ENCODE measurements at regions not wholly inside any gene's neighbourhood (a gene's known extent, or its start where the extent isn't known, plus 50 kb on each side); places are given as distances from the start of the nearest gene placed in this dataset.

DNA sequence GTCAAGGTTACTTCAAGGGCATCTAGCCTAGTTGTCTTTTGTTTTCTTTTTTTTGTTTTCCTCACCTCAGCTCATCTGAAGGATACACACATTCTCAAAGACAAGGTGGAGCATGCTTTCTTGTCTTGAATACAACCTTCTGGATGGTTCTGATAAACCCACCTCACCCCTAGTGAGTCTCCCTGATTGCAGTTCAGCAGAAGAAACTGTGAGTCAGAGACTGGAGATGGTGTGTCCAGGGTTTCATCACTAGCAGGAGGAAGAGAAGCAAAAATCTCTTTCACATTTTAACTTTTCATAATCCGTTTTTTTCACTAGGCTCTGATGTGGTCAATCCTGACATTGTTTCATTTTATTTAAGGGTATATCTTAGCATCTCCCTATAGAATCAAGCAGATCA lies 143.0 kb upstream of the NRBF2 start:
- Histone ChIP-seq H3K4me3 (no peak overlapping the region), H3K27me3 (no peaks in the 10 kb centered on the region), H3K4me1 (peaks cover 0 to 7% (median 0%) of the 10 kb centered on the region in 3 donors), H3K36me3 (no peaks in the 10 kb centered on the region), H3K27ac (no peak overlapping the region), H3K9me3 (no peaks in the 10 kb centered on the region)
- intact Hi-C loops (cut with DNase I), result no loop called here
- WGBS, 2 donors, result 57 to 70% methylated on average over 1 of the region's 1 CpG
- no peak for DNase-seq
- no peak for TF ChIP-seq POLR2A (IDR thresholded peaks at IDR 0.05)
- TF ChIP-seq, protein P1, sequence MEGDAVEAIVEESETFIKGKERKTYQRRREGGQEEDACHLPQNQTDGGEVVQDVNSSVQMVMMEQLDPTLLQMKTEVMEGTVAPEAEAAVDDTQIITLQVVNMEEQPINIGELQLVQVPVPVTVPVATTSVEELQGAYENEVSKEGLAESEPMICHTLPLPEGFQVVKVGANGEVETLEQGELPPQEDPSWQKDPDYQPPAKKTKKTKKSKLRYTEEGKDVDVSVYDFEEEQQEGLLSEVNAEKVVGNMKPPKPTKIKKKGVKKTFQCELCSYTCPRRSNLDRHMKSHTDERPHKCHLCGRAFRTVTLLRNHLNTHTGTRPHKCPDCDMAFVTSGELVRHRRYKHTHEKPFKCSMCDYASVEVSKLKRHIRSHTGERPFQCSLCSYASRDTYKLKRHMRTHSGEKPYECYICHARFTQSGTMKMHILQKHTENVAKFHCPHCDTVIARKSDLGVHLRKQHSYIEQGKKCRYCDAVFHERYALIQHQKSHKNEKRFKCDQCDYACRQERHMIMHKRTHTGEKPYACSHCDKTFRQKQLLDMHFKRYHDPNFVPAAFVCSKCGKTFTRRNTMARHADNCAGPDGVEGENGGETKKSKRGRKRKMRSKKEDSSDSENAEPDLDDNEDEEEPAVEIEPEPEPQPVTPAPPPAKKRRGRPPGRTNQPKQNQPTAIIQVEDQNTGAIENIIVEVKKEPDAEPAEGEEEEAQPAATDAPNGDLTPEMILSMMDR (IDR thresholded peaks at IDR 0.05), result no peak

DNA sequence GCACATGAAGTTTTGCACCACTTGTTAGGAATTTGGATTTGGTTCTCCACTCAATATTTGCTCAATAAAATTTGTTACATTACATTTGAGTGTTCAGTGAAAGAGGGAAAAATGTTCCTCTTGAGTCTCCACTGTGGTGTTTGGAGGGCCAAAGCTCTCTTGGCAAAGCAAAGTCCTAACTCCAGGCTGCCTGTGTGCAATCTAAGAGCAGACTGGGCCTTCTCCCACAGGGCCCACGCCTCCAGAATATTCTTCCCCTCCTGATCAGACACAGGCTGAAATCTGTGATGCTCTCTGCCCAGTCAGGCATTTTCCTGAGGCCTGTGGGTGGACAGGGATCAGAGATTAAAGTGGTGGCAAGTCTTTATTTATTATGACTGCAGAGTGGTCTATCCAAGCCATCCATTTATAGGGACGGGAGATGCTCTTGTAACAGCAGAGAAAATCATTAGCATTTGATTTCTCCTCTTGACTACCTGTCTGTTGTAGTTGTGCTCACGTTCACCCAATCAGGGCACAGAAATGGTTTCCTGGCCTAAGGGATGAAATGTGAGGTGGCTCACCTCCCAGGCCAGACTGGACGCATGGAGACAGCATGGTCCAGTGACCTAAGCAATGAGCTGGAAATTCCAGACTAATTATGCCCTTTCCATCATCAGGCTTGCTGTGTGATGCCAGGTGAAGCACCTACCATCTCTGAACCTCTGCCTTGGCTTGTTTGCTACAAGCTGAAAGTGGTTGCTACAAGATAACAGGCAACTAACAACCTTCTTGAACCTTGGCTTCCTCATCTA lies 147.1 kb upstream of the NRBF2 start:
- DNase-seq, result no peak
- Histone ChIP-seq H3K27me3 (no peaks in the 10 kb centered on the region), H3K4me1 (no peaks in the 10 kb centered on the region), H3K4me3 (no peak overlapping the region), H3K27ac (no peak overlapping the region), H3K36me3 (no peaks in the 10 kb centered on the region), H3K9me3 (no peaks in the 10 kb centered on the region)
- no peak for TF ChIP-seq POLR2A (IDR thresholded peaks at IDR 0.05)
- TF ChIP-seq, protein P1 (IDR thresholded peaks at IDR 0.05), result no peak
- 69 to 82% methylated on average over 2 of the region's 4 CpGs for WGBS, 2 donors
- intact Hi-C loops (cut with DNase I), result no loop called here

DNA sequence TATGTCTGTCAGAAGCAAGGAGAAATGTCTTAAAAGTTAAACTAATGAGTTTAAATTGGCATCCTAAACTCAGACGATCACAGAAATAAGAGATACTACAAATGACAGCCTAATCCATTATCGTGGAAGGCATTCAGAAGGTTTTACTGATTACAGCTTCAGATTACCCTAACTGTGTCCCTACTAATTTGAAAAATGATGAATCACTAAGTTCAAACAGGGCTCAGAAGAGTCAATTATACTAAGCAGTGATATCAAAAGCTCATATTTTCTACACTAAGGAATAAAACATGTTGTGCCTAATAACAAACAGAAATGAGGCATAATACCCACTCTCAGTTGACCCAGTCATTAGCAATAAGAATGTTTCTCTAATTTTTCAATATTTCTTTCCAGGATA lies 152.0 kb upstream of the NRBF2 start:
- Histone ChIP-seq H3K36me3 (no peaks in the 10 kb centered on the region), H3K4me1 (no peaks in the 10 kb centered on the region), H3K27me3 (no peaks in the 10 kb centered on the region), H3K9me3 (no peaks in the 10 kb centered on the region), H3K4me3 (no peak overlapping the region), H3K27ac (no peak overlapping the region)
- intact Hi-C loops (cut with DNase I), result no loop called here
- 38 to 42% methylated on average over 2 of the region's 2 CpGs for WGBS, 2 donors
- TF ChIP-seq POLR2A (IDR thresholded peaks at IDR 0.05), result no peak
- TF ChIP-seq, protein P1 (IDR thresholded peaks at IDR 0.05), result no peak
- no peak for DNase-seq

DNA sequence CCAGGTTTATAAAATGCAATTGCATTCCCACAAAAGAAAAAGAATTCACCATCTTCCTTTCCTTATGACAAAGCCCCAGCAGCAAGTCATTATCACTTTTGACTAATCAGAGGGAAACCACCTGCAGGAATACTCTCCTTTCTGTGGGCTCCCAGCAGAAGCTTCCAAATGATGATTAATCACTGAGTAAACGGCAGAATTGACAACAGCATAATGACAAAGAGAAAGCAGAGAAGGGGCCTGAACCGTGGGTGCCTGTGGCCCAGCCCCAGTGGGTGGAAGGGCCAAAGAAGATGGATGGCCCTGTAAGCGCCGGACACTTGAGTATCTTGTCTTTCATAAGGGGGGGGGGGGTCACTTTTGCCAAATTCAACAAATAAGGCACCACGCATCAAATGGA lies 152.4 kb upstream of the NRBF2 start:
- TF ChIP-seq, protein P1 (IDR thresholded peaks at IDR 0.05), result no peak
- TF ChIP-seq POLR2A (IDR thresholded peaks at IDR 0.05), result no peak
- 32 to 52% methylated on average over 5 of the region's 5 CpGs for WGBS, 2 donors

DNA sequence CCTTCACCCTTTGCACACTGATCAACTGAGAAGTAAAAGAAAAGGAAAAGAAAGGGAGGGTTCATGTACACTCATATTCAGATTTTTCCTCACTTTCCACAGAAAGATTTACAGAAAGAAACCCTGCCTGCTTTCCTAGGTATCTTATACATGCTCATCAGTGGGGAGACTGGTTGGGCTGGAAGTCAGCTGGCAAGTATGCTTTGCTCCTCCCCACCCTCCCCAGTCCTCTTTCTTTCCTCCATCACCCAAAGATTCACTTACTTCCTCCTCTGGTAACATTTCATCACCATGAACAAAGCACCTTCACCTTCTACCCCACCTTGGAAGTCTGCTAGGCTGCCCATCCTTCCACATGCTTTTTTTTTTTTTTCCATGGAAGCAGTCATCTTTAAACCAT lies 153.2 kb upstream of the NRBF2 start:
- DNase-seq, result no peak
- intact Hi-C loops (cut with DNase I), result no loop called here
- Histone ChIP-seq H3K36me3 (no peaks in the 10 kb centered on the region), H3K27ac (no peak overlapping the region), H3K4me1 (no peaks in the 10 kb centered on the region), H3K4me3 (no peak overlapping the region), H3K9me3 (no peaks in the 10 kb centered on the region), H3K27me3 (no peaks in the 10 kb centered on the region)
- TF ChIP-seq, protein P1 (IDR thresholded peaks at IDR 0.05), result no peak
- TF ChIP-seq POLR2A (IDR thresholded peaks at IDR 0.05), result no peak

More for the DNA sequence above, 152.4 kb upstream of the NRBF2 start:
- Histone ChIP-seq H3K4me3 (no peak overlapping the region), H3K4me1 (no peaks in the 10 kb centered on the region), H3K27me3 (no peaks in the 10 kb centered on the region), H3K27ac (no peak overlapping the region), H3K36me3 (no peaks in the 10 kb centered on the region), H3K9me3 (no peaks in the 10 kb centered on the region)
- intact Hi-C loops (cut with DNase I), result no loop called here
- no peak for DNase-seq

Measured in esophagus squamous epithelium (tissue), 5 donors.